Omental fat pad (tissue), 3 donors: ENCODE measurements at regions not wholly inside any gene's neighbourhood (a gene's known extent, or its start where the extent isn't known, plus 50 kb on each side); places are given as distances from the start of the nearest gene placed in this dataset.

ENCODE experiments used
- ATAC-seq: fragments of 150-250 bp; one replicate; pipeline ENCODE4 v1.9.1; 2016; ENCODE audit warnings: mild to moderate bottlenecking, moderate library complexity; ENCODE audit not compliant: low FRiP score
- DNase-seq: peaks from one replicate; pipeline ENCODE4 v3.0.0-alpha.2; 2019; ENCODE audit warnings: low spot score
- CTCF ChIP-seq, 3 donors: fragments of 450-650 bp; IDR thresholded peaks; one replicate each; pipeline ENCODE4 v1.5.1; 2016 to 2017; ENCODE audit warnings: antibody characterized with exemption in 3 of 3, mild to moderate bottlenecking in 3 of 3, moderate library complexity in 2 of 3

- no peak for TF ChIP-seq CTCF (IDR thresholded peaks at IDR 0.05)
- DNase-seq (no peak), ATAC-seq (no peak)
Measured at GRCh38 chr6:169969372-169970099, 218.1 kb downstream of the ERMARD start.

GRCh38 chr6:169968541-169969270 is 217.3 kb downstream of the ERMARD start:
- no peak for TF ChIP-seq CTCF (IDR thresholded peaks at IDR 0.05)
- DNase-seq (no peak), ATAC-seq (no peak)

GRCh38 chr6:169967687-169968086 is 216.3 kb downstream of the ERMARD start:
- ATAC-seq = no peak
- DNase-seq = no peak
- no peak for TF ChIP-seq CTCF (IDR thresholded peaks at IDR 0.05)

GRCh38 chr6:169966312-169967181 is 215.1 kb downstream of the ERMARD start:
- TF ChIP-seq CTCF (IDR thresholded peaks at IDR 0.05) = no peak
- DNase-seq = no peak
- ATAC-seq = no peak

- no peak for TF ChIP-seq CTCF (IDR thresholded peaks at IDR 0.05)
- no peak for DNase-seq
- ATAC-seq = no peak
Measured at GRCh38 chr6:169965657-169966311, 214.4 kb downstream of the ERMARD start.

GRCh38 chr6:169965239-169965638 is 213.8 kb downstream of the ERMARD start:
- ATAC-seq (no peak), DNase-seq (no peak)
- no peak for TF ChIP-seq CTCF (IDR thresholded peaks at IDR 0.05)
